ENCODE measurements at regions not wholly inside any gene's neighbourhood (a gene's known extent, or its start where the extent isn't known, plus 50 kb on each side); places are given as distances from the start of the nearest gene placed in this dataset.

- H3K9ac ChIP-seq (ENCODE audit: control insufficient read depth, extremely low read depth, insufficient read depth, low read length), result no peak overlapping the region
- DNase-seq (ENCODE audit: low read depth, low spot score), result no peak
- FAIRE-seq, result no peak
- H3K27ac ChIP-seq (ENCODE audit: control insufficient read depth, insufficient read depth, low read length), result no peak overlapping the region
- H3K36me3 ChIP-seq (ENCODE audit: control insufficient read depth in 2 of 2, extremely low read depth in 1 of 2, insufficient read depth in 2 of 2, low read length in 2 of 2), result no peaks in the 10 kb centered on the region
- H3K4me1 ChIP-seq (ENCODE audit: control insufficient read depth, extremely low read depth, insufficient read depth, low read length), result peaks cover 31% of the 10 kb centered on the region
- H3K27me3 ChIP-seq (ENCODE audit: control insufficient read depth, extremely low read depth, insufficient read depth, low read length), result no peaks in the 10 kb centered on the region
- no peak overlapping the region for H2AFZ ChIP-seq (ENCODE audit: control insufficient read depth, low read length)
- H3K9me1 ChIP-seq (ENCODE audit: control insufficient read depth, extremely low read depth, insufficient read depth, low read length), result no peaks in the 10 kb centered on the region
- TF ChIP-seq CTCF (optimal IDR thresholded peaks at IDR 0.05 in 1 of 3, IDR thresholded peaks at IDR 0.05 in 1 of 3, conservative IDR thresholded peaks at IDR 0.05 in 1 of 3; ENCODE audit: extremely low read depth in 1 of 3, insufficient read depth in 2 of 3, low read length in 3 of 3) (no peak), EZH2 (IDR thresholded peaks at IDR 0.05; ENCODE audit: low read length) (no peak)
- no peak overlapping the region for H3K4me3 ChIP-seq (ENCODE audit: control insufficient read depth in 2 of 3, extremely low read depth in 1 of 3, insufficient read depth in 2 of 3, low read depth in 1 of 3, low read length in 3 of 3)
- H3K9me3 ChIP-seq (ENCODE audit: control insufficient read depth, low read depth, low read length), result no peaks in the 10 kb centered on the region
- H3K4me2 ChIP-seq (ENCODE audit: control insufficient read depth, extremely low read depth, insufficient read depth, low read depth, low read length), result no peak overlapping the region
- dilution Hi-C loops (cut with MboI; ENCODE audit: extremely low pct_ligation_motif_present, low sequenced_read_pairs), result no loop called here
- H4K20me1 ChIP-seq (ENCODE audit: control insufficient read depth, extremely low read depth, insufficient read depth, low read length), result no peaks in the 10 kb centered on the region
- no peaks in the 10 kb centered on the region for H3K79me2 ChIP-seq (ENCODE audit: control insufficient read depth, insufficient read depth, low read length)
Observed at GRCh38 chr13:20348645-20349408, 116.7 kb upstream of the GJB6 start.

DNA sequence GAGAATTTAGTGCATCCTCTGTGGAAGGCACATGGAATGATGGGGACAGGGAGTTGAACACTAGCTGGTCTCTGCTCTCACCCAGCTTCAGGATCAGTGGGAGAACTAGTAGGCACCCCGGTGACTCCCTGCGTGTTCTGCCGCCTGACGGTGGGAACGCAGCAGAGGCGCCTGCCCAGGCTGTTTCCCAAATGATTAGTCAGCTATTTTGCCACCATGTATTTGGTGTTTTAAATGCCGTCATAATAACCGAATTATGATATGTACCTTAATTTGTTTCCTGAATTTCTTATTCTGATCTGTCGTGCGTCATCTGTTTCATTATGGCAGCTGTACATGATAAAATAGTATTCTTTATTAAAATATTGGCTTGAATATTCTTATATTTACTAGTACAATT, 115.9 kb upstream of the GJB6 start:
- no peak overlapping the region for H3K27ac ChIP-seq (ENCODE audit: control insufficient read depth, insufficient read depth, low read length)
- no peak for TF ChIP-seq EZH2 (IDR thresholded peaks at IDR 0.05; ENCODE audit: low read length)
- TF ChIP-seq CTCF (optimal IDR thresholded peaks at IDR 0.05 in 1 of 3, IDR thresholded peaks at IDR 0.05 in 1 of 3, conservative IDR thresholded peaks at IDR 0.05 in 1 of 3; ENCODE audit: extremely low read depth in 1 of 3, insufficient read depth in 2 of 3, low read length in 3 of 3), result no peak
- no peaks in the 10 kb centered on the region for H3K9me3 ChIP-seq (ENCODE audit: control insufficient read depth, low read depth, low read length)
- H3K9me1 ChIP-seq (ENCODE audit: control insufficient read depth, extremely low read depth, insufficient read depth, low read length), result no peaks in the 10 kb centered on the region
- no peaks in the 10 kb centered on the region for H4K20me1 ChIP-seq (ENCODE audit: control insufficient read depth, extremely low read depth, insufficient read depth, low read length)
- no peaks in the 10 kb centered on the region for H3K27me3 ChIP-seq (ENCODE audit: control insufficient read depth, extremely low read depth, insufficient read depth, low read length)
- H3K36me3 ChIP-seq (ENCODE audit: control insufficient read depth in 2 of 2, extremely low read depth in 1 of 2, insufficient read depth in 2 of 2, low read length in 2 of 2), result no peaks in the 10 kb centered on the region
- FAIRE-seq, result no peak
- peaks cover 30% of the 10 kb centered on the region for H3K4me1 ChIP-seq (ENCODE audit: control insufficient read depth, extremely low read depth, insufficient read depth, low read length)
- H3K79me2 ChIP-seq (ENCODE audit: control insufficient read depth, insufficient read depth, low read length), result no peaks in the 10 kb centered on the region
- no peak overlapping the region for H3K4me2 ChIP-seq (ENCODE audit: control insufficient read depth, extremely low read depth, insufficient read depth, low read depth, low read length)
- no peak overlapping the region for H3K4me3 ChIP-seq (ENCODE audit: control insufficient read depth in 2 of 3, extremely low read depth in 1 of 3, insufficient read depth in 2 of 3, low read depth in 1 of 3, low read length in 3 of 3)
- H2AFZ ChIP-seq (ENCODE audit: control insufficient read depth, low read length), result no peak overlapping the region
- dilution Hi-C loops (cut with MboI; ENCODE audit: extremely low pct_ligation_motif_present, low sequenced_read_pairs), result no loop called here
- no peak for DNase-seq (ENCODE audit: low read depth, low spot score)
- no peak overlapping the region for H3K9ac ChIP-seq (ENCODE audit: control insufficient read depth, extremely low read depth, insufficient read depth, low read length)

Data from keratinocyte (primary cell).